ENCODE measurements at regions not wholly inside any gene's neighbourhood (a gene's known extent, or its start where the extent isn't known, plus 50 kb on each side); places are given as distances from the start of the nearest gene placed in this dataset.

DNA sequence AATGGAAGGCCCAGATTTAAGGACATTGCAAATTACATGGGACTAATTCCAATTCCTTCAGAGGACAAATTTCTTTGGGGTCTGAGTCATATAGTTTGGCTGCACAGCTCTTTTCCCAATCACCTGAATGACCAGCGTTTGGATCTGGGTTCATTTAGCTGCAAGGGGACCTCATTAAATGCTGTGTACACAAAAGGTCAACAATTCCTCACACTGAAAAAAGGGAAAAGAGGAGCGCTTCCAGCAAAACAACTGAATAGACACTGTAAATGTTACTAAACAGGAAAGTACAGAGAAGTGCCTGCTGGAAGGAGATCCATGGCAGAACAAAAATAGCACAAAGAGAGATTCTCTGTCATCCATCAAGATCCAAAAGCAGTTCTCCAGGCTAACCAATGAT lies 356.0 kb upstream of the LMCD1 start:
- Histone ChIP-seq H3K27ac (ENCODE audit: low read depth, low read length) (no peak overlapping the region), H3K79me2 (ENCODE audit: control insufficient read depth, low read length) (no peaks in the 10 kb centered on the region), H3K9me3 (ENCODE audit: control insufficient read depth, insufficient read depth, low read length) (no peaks in the 10 kb centered on the region), H3K4me1 (ENCODE audit: control insufficient read depth, low read length) (no peaks in the 10 kb centered on the region), H4K20me1 (ENCODE audit: control insufficient read depth, insufficient read depth, low read depth, low read length) (no peaks in the 10 kb centered on the region), H3K9me2 (replicated peaks; ENCODE audit: control insufficient read depth, low read length) (no peaks in the 10 kb centered on the region), H3K4me2 (ENCODE audit: low read length) (no peak overlapping the region), H3K36me3 (ENCODE audit: control insufficient read depth, low read length) (no peaks in the 10 kb centered on the region), H3K4me3 (ENCODE audit: low read length) (no peak overlapping the region), H3K27me3 (ENCODE audit: control insufficient read depth, low read length) (no peaks in the 10 kb centered on the region), H3F3A (ENCODE audit: control insufficient read depth, insufficient read depth) (no peaks in the 10 kb centered on the region)
- TF ChIP-seq, protein P1, sequence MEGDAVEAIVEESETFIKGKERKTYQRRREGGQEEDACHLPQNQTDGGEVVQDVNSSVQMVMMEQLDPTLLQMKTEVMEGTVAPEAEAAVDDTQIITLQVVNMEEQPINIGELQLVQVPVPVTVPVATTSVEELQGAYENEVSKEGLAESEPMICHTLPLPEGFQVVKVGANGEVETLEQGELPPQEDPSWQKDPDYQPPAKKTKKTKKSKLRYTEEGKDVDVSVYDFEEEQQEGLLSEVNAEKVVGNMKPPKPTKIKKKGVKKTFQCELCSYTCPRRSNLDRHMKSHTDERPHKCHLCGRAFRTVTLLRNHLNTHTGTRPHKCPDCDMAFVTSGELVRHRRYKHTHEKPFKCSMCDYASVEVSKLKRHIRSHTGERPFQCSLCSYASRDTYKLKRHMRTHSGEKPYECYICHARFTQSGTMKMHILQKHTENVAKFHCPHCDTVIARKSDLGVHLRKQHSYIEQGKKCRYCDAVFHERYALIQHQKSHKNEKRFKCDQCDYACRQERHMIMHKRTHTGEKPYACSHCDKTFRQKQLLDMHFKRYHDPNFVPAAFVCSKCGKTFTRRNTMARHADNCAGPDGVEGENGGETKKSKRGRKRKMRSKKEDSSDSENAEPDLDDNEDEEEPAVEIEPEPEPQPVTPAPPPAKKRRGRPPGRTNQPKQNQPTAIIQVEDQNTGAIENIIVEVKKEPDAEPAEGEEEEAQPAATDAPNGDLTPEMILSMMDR (IDR thresholded peaks at IDR 0.05; ENCODE audit: low read depth, low read length, poor library complexity, severe bottlenecking), result no peak
- TF ChIP-seq EZH2phosphoT487 (IDR thresholded peaks at IDR 0.05; ENCODE audit: borderline replicate concordance, low read length), result no peak

DNA sequence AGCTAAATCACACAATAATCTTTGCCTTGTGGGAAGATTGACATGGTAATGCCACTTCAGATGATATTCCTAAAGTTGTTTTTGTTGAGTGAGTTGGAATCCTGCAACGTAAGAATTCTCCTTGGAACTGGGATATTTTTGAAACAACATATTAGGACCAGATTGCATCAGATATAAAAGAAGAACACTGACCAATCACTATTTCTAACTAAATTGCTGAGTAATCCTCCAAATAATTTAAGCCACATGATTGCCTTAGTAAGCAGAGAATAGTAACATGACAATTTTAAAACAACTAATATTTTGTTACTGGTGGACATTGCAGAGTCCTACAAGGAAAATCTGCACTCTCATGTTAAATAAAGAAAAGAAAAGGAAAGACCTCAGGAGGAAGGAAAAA lies 353.9 kb upstream of the LMCD1 start:
- no peak overlapping the region for H3K4me3 ChIP-seq (ENCODE audit: low read length)
- H3K79me2 ChIP-seq (ENCODE audit: control insufficient read depth, low read length), result no peaks in the 10 kb centered on the region
- H3K27me3 ChIP-seq (ENCODE audit: control insufficient read depth, low read length), result no peaks in the 10 kb centered on the region
- H3K27ac ChIP-seq (ENCODE audit: low read depth, low read length), result no peak overlapping the region
- H3F3A ChIP-seq (ENCODE audit: control insufficient read depth, insufficient read depth), result no peaks in the 10 kb centered on the region
- H3K4me1 ChIP-seq (ENCODE audit: control insufficient read depth, low read length), result no peaks in the 10 kb centered on the region
- H3K9me3 ChIP-seq (ENCODE audit: control insufficient read depth, insufficient read depth, low read length), result no peaks in the 10 kb centered on the region
- TF ChIP-seq, protein P1 (IDR thresholded peaks at IDR 0.05; ENCODE audit: low read depth, low read length, poor library complexity, severe bottlenecking), result no peak
- no peak for TF ChIP-seq EZH2phosphoT487 (IDR thresholded peaks at IDR 0.05; ENCODE audit: borderline replicate concordance, low read length)
- no peaks in the 10 kb centered on the region for H3K9me2 ChIP-seq (replicated peaks; ENCODE audit: control insufficient read depth, low read length)
- H3K36me3 ChIP-seq (ENCODE audit: control insufficient read depth, low read length), result no peaks in the 10 kb centered on the region
- no peak overlapping the region for H3K4me2 ChIP-seq (ENCODE audit: low read length)
- no peaks in the 10 kb centered on the region for H4K20me1 ChIP-seq (ENCODE audit: control insufficient read depth, insufficient read depth, low read depth, low read length)

DNA sequence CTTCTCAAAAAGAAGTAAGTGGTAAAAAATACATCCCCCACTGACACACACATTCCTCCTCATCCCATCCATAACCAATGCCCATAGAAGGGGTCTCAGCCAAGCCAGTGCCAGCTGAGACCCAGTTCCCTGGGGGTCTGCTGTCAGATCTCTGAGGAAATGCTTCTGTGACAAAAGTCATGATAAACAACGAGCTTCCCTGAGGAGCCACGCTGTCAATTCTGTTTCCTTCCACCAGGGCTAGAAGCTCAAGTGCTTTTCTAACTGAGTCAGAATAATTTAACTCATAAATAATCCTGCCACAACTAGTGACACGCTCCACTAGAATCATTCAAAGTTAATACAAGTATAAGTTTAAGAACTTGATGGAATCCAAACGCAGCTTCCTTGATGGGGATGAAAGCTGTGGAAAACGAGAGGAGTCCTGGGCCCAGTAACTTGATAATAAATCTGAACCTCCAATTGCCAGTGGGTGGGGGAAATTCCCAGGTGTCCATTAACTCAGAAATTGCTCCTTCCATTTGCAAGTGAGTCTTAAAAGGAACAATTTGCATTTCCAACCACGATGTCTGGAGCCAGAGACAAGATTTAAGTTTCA lies 348.7 kb upstream of the LMCD1 start:
- Histone ChIP-seq H3K36me3 (ENCODE audit: control insufficient read depth, low read length) (no peaks in the 10 kb centered on the region), H4K20me1 (ENCODE audit: control insufficient read depth, insufficient read depth, low read depth, low read length) (no peaks in the 10 kb centered on the region), H3K27me3 (ENCODE audit: control insufficient read depth, low read length) (no peaks in the 10 kb centered on the region), H3K4me2 (ENCODE audit: low read length) (no peak overlapping the region), H3F3A (ENCODE audit: control insufficient read depth, insufficient read depth) (no peaks in the 10 kb centered on the region), H3K4me1 (ENCODE audit: control insufficient read depth, low read length) (no peaks in the 10 kb centered on the region), H3K27ac (ENCODE audit: low read depth, low read length) (no peak overlapping the region), H3K4me3 (ENCODE audit: low read length) (no peak overlapping the region), H3K79me2 (ENCODE audit: control insufficient read depth, low read length) (no peaks in the 10 kb centered on the region), H3K9me3 (ENCODE audit: control insufficient read depth, insufficient read depth, low read length) (no peaks in the 10 kb centered on the region), H3K9me2 (replicated peaks; ENCODE audit: control insufficient read depth, low read length) (no peaks in the 10 kb centered on the region)
- TF ChIP-seq, protein P1 (IDR thresholded peaks at IDR 0.05; ENCODE audit: low read depth, low read length, poor library complexity, severe bottlenecking), result no peak
- TF ChIP-seq EZH2phosphoT487 (IDR thresholded peaks at IDR 0.05; ENCODE audit: borderline replicate concordance, low read length), result no peak

Measured in DOHH2 (cell line).